Mammary epithelial cell (primary cell): ENCODE measurements at regions not wholly inside any gene's neighbourhood (a gene's known extent, or its start where the extent isn't known, plus 50 kb on each side); places are given as distances from the start of the nearest gene placed in this dataset.

ENCODE experiments used
- EZH2 ChIP-seq: IDR thresholded peaks from 2 replicates; pipeline ENCODE4 v1.6.1; 2012; ENCODE audit warnings: low read length, inconsistent platforms, borderline replicate concordance
- TF ChIP-seq, protein P1 (sequence below), 2 donors: IDR thresholded peaks in 1 of 2; conservative IDR thresholded peaks in 1 of 2; 2 replicates each; pipeline ENCODE4 v1.5.1; 2011 to 2012; ENCODE audit warnings: inconsistent platforms in 2 of 2, low read length in 2 of 2, mild to moderate bottlenecking in 2 of 2, control low read depth in 1 of 2, low read depth in 1 of 2; ENCODE audit not compliant: insufficient read depth in 1 of 2; ENCODE audit errors: extremely low read depth in 1 of 2

DNA sequence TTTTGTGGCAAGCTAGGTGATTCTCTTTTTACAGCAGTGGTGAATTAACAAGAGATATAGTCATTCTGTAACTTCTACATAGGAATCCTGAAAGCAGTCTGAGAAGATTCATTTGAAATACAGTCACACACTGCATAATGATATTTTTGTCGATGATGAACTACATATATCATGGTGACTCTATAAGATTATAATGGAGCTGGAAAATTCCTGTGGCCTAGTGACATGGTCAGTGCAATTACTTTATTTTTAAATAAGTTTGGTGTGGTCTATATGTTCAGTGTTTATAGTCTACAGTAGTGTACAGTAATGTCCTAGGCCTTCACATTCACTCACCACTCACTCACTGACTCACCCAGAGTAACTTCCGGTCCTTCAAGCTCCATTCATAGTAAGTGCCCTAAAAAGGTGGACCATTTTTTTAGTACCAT is 511.4 kb upstream of the MCTP2 start:
- TF ChIP-seq, protein P1, sequence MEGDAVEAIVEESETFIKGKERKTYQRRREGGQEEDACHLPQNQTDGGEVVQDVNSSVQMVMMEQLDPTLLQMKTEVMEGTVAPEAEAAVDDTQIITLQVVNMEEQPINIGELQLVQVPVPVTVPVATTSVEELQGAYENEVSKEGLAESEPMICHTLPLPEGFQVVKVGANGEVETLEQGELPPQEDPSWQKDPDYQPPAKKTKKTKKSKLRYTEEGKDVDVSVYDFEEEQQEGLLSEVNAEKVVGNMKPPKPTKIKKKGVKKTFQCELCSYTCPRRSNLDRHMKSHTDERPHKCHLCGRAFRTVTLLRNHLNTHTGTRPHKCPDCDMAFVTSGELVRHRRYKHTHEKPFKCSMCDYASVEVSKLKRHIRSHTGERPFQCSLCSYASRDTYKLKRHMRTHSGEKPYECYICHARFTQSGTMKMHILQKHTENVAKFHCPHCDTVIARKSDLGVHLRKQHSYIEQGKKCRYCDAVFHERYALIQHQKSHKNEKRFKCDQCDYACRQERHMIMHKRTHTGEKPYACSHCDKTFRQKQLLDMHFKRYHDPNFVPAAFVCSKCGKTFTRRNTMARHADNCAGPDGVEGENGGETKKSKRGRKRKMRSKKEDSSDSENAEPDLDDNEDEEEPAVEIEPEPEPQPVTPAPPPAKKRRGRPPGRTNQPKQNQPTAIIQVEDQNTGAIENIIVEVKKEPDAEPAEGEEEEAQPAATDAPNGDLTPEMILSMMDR (conservative IDR thresholded peaks at IDR 0.05 in 1 of 2, IDR thresholded peaks at IDR 0.05 in 1 of 2; ENCODE audit: extremely low read depth in 1 of 2, insufficient read depth in 1 of 2, low read depth in 1 of 2, low read length in 2 of 2), result no peak
- TF ChIP-seq EZH2, result no peak
